Smooth muscle cell (in vitro differentiated cells): ENCODE measurements at regions not wholly inside any gene's neighbourhood (a gene's known extent, or its start where the extent isn't known, plus 50 kb on each side); places are given as distances from the start of the nearest gene placed in this dataset.

Source experiments
- DNase-seq: peaks from one replicate; lab custom pipeline; 2025; ENCODE audit not compliant: unreplicated experiment; lab: John Stamatoyannopoulos, UW
- H2AFZ ChIP-seq: fragments of 200-600 bp; sonication (generic); 2 replicates; pipeline ENCODE4 v1.6.0; 2016; ENCODE audit warnings: antibody characterized with exemption, low read depth, mild to moderate bottlenecking
- H3F3A ChIP-seq: fragments of 200-600 bp; sonication (generic); 2 replicates; pipeline ENCODE4 v1.6.0; 2017; ENCODE audit warnings: antibody characterized with exemption, low read depth
- H3K27ac ChIP-seq: fragments of 200-600 bp; sonication (generic); 2 replicates; pipeline ENCODE4 v1.5.1; 2016; ENCODE audit warnings: low read depth, mild to moderate bottlenecking
- H3K27me3 ChIP-seq: fragments of 200-600 bp; sonication (generic); 2 replicates; pipeline ENCODE4 v1.6.1; 2016; ENCODE audit warnings: low read depth, mild to moderate bottlenecking
- H3K36me3 ChIP-seq: fragments of 200-600 bp; sonication (generic); 2 replicates; pipeline ENCODE4 v1.5.1; 2016; ENCODE audit warnings: low read depth
- H3K4me1 ChIP-seq: fragments of 200-600 bp; sonication (generic); 2 replicates; pipeline ENCODE4 v1.5.1; 2016; ENCODE audit warnings: low read depth
- H3K4me2 ChIP-seq: fragments of 200-600 bp; sonication (generic); 2 replicates; pipeline ENCODE4 v1.6.0; 2016; ENCODE audit warnings: mild to moderate bottlenecking
- H3K4me3 ChIP-seq: fragments of 200-600 bp; sonication (generic); 2 replicates; pipeline ENCODE4 v1.5.1; 2016; ENCODE audit warnings: mild to moderate bottlenecking
- H3K79me2 ChIP-seq: fragments of 200-600 bp; sonication (generic); 2 replicates; pipeline ENCODE4 v1.6.0; 2016; ENCODE audit warnings: low read depth, mild to moderate bottlenecking
- H3K9ac ChIP-seq: fragments of 200-600 bp; sonication (generic); 2 replicates; pipeline ENCODE4 v1.6.0; 2016; ENCODE audit warnings: low read depth
- H3K9me3 ChIP-seq: fragments of 200-600 bp; sonication (generic); replicated peaks from 2 replicates; pipeline ENCODE4 v1.5.1; 2016; ENCODE audit warnings: low read depth
- H4K20me1 ChIP-seq: fragments of 200-600 bp; sonication (generic); 2 replicates; pipeline ENCODE4 v1.6.0; 2016; ENCODE audit warnings: low read depth
- CTCF ChIP-seq: fragments of 200-600 bp; sonication (generic); IDR thresholded peaks from 2 replicates; pipeline ENCODE4 v1.5.1; 2017; ENCODE audit warnings: borderline replicate concordance, mild to moderate bottlenecking, antibody characterized with exemption; ENCODE audit not compliant: insufficient read depth, poor library complexity, severe bottlenecking
- WGBS: methylation state at CpG from one replicate; pipeline ENCODE4 v1.1.7; 2016; ENCODE audit warnings: low lambda C conversion rate; 5-methylcytosine and 5-hydroxymethylcytosine counted together

- H2AFZ ChIP-seq = no peak overlapping the region
- no peak overlapping the region for H3K9ac ChIP-seq
- no peak for TF ChIP-seq CTCF
- H3K4me3 ChIP-seq = no peak overlapping the region
- H3K79me2 ChIP-seq = no peaks in the 10 kb centered on the region
- no peak for DNase-seq
- no peaks in the 10 kb centered on the region for H3F3A ChIP-seq
- H4K20me1 ChIP-seq = no peaks in the 10 kb centered on the region
- H3K27ac ChIP-seq = no peak overlapping the region
- no peak overlapping the region for H3K4me2 ChIP-seq
- no peaks in the 10 kb centered on the region for H3K36me3 ChIP-seq
- 42% methylated on average over 1 of the region's 1 CpG for WGBS
- H3K4me1 ChIP-seq = no peaks in the 10 kb centered on the region
- H3K9me3 ChIP-seq = peaks cover 3% of the 10 kb centered on the region
- H3K27me3 ChIP-seq = no peaks in the 10 kb centered on the region
Measured at GRCh38 chr21:23496729-23497128, 2110.6 kb downstream of the MRPL39 start.

- 82% methylated on average over 2 of the region's 2 CpGs for WGBS
- no peaks in the 10 kb centered on the region for H3K9me3 ChIP-seq
- H3K27me3 ChIP-seq = no peaks in the 10 kb centered on the region
- no peak overlapping the region for H2AFZ ChIP-seq
- no peak for TF ChIP-seq CTCF
- no peaks in the 10 kb centered on the region for H3K79me2 ChIP-seq
- no peaks in the 10 kb centered on the region for H3F3A ChIP-seq
- no peak overlapping the region for H3K9ac ChIP-seq
- no peak overlapping the region for H3K27ac ChIP-seq
- H3K4me2 ChIP-seq = no peak overlapping the region
- no peaks in the 10 kb centered on the region for H4K20me1 ChIP-seq
- DNase-seq = no peak
- H3K36me3 ChIP-seq = no peaks in the 10 kb centered on the region
- H3K4me1 ChIP-seq = no peaks in the 10 kb centered on the region
- H3K4me3 ChIP-seq = no peak overlapping the region
Measured at GRCh38 chr21:23488245-23488644, 2119.0 kb downstream of the MRPL39 start.

GRCh38 chr21:23480591-23481270 lies 2126.6 kb downstream of the MRPL39 start:
- Histone ChIP-seq H3K27me3 (no peaks in the 10 kb centered on the region), H3K79me2 (no peaks in the 10 kb centered on the region), H3K9me3 (no peaks in the 10 kb centered on the region), H4K20me1 (no peaks in the 10 kb centered on the region), H3K4me1 (no peaks in the 10 kb centered on the region), H3K27ac (no peak overlapping the region), H3K9ac (no peak overlapping the region), H3F3A (no peaks in the 10 kb centered on the region), H3K4me2 (no peak overlapping the region), H2AFZ (no peak overlapping the region), H3K4me3 (no peak overlapping the region), H3K36me3 (no peaks in the 10 kb centered on the region)
- WGBS = 94% methylated on average over 1 of the region's 1 CpG
- no peak for TF ChIP-seq CTCF
- no peak for DNase-seq

- no peak overlapping the region for H3K27ac ChIP-seq
- H3K9me3 ChIP-seq = no peaks in the 10 kb centered on the region
- TF ChIP-seq CTCF = no peak
- no peaks in the 10 kb centered on the region for H3K4me1 ChIP-seq
- DNase-seq = no peak
- no peak overlapping the region for H3K9ac ChIP-seq
- no peaks in the 10 kb centered on the region for H4K20me1 ChIP-seq
- no peaks in the 10 kb centered on the region for H3F3A ChIP-seq
- no peak overlapping the region for H3K4me2 ChIP-seq
- no peak overlapping the region for H3K4me3 ChIP-seq
- no peak overlapping the region for H2AFZ ChIP-seq
- no peaks in the 10 kb centered on the region for H3K36me3 ChIP-seq
- no peaks in the 10 kb centered on the region for H3K27me3 ChIP-seq
- H3K79me2 ChIP-seq = no peaks in the 10 kb centered on the region
Measured at GRCh38 chr21:23478381-23478780, 2128.9 kb downstream of the MRPL39 start.
